Fibroblast of lung (primary cell): ENCODE measurements at regions not wholly inside any gene's neighbourhood (a gene's known extent, or its start where the extent isn't known, plus 50 kb on each side); places are given as distances from the start of the nearest gene placed in this dataset.

ENCODE experiments used
- DNase-seq, 2 donors: peaks; one replicate each; pipeline versions ENCODE4 v3.0.0 to v3.0.0-alpha.2; 2010; ENCODE audit warnings: low read depth in 2 of 2
- H2AFZ ChIP-seq: 2 replicates; pipeline ENCODE4 v1.5.1; 2012; ENCODE audit warnings: low read length, control low read depth, inconsistent platforms
- H3K27ac ChIP-seq: 2 replicates; pipeline ENCODE4 v1.5.1; 2011; ENCODE audit warnings: low read length, control low read depth; ENCODE audit not compliant: insufficient read depth
- H3K27me3 ChIP-seq: 2 replicates; pipeline ENCODE4 v1.5.1; 2011; ENCODE audit warnings: mild to moderate bottlenecking, low read length; ENCODE audit not compliant: control insufficient read depth, insufficient read depth
- H3K36me3 ChIP-seq: 2 replicates; pipeline ENCODE4 v1.5.1; 2011; ENCODE audit warnings: low read length; ENCODE audit not compliant: control insufficient read depth, insufficient read depth
- H3K4me1 ChIP-seq: 2 replicates; pipeline ENCODE4 v1.5.1; 2011; ENCODE audit warnings: low read length; ENCODE audit not compliant: control insufficient read depth, insufficient read depth; ENCODE audit errors: extremely low read depth
- H3K4me2 ChIP-seq: 2 replicates; pipeline ENCODE4 v1.5.1; 2011; ENCODE audit warnings: low read length, control low read depth; ENCODE audit not compliant: insufficient read depth; ENCODE audit errors: extremely low read depth
- H3K4me3 ChIP-seq, 4 experiments: fragments of 200-600 bp in 1 of 4; sonication (generic) in 1 of 4; replicated peaks in 1 of 4; 2 replicates each; pipeline ENCODE4 v1.5.1; 2011 to 2016; ENCODE audit warnings: low read length in 4 of 4, low read depth in 3 of 4, mild to moderate bottlenecking in 3 of 4, control low read depth in 2 of 4, inconsistent platforms in 1 of 4, mixed read lengths in 1 of 4; ENCODE audit not compliant: insufficient read depth in 1 of 4; ENCODE audit errors: control extremely low read depth in 1 of 4
- H3K79me2 ChIP-seq: 2 replicates; pipeline ENCODE4 v1.5.1; 2012; ENCODE audit warnings: mild to moderate bottlenecking, low read length, inconsistent platforms; ENCODE audit not compliant: control insufficient read depth, insufficient read depth
- H3K9ac ChIP-seq: 2 replicates; pipeline ENCODE4 v1.5.1; 2011; ENCODE audit warnings: mild to moderate bottlenecking, low read length, control low read depth; ENCODE audit not compliant: insufficient read depth
- H3K9me3 ChIP-seq: 2 replicates; pipeline ENCODE4 v1.5.1; 2012; ENCODE audit warnings: low read depth, low read length; ENCODE audit not compliant: control insufficient read depth, insufficient read depth
- H4K20me1 ChIP-seq: 2 replicates; pipeline ENCODE4 v1.5.1; 2011; ENCODE audit warnings: low read length; ENCODE audit not compliant: control insufficient read depth, insufficient read depth; ENCODE audit errors: extremely low read depth
- CTCF ChIP-seq, 2 donors: IDR thresholded peaks in 1 of 2; conservative IDR thresholded peaks in 1 of 2; 1 replicate in 1 of 2; 2 replicates in 1 of 2; pipeline ENCODE4 v1.5.1; 2011 to 2012; ENCODE audit warnings: low read length in 2 of 2, control low read depth in 1 of 2, inconsistent platforms in 1 of 2, low read depth in 1 of 2, mild to moderate bottlenecking in 1 of 2
- EZH2 ChIP-seq: IDR thresholded peaks from 2 replicates; pipeline ENCODE4 v1.5.1; 2012; ENCODE audit warnings: low read length, control low read depth, mild to moderate bottlenecking; ENCODE audit errors: missing control alignments

DNA sequence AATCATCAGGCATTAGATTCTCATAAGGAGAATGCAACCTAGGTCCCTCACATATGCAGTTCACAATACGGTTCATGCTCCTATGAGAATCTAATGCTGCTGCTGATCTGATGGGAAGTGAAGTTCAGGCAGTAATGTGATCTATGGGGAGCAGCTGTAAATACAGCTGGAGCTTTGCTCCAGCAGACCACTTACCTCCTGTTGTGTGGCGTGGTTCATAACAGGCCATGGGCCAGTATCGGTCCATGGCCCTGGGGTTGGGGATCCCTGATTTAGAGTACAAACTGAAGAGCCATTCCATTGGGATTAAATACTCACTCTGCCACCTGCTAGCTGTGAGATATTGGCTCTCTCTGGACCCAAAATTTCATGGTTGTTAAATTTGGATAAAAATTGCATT lies 244.6 kb upstream of the POGK start:
- H3K4me1 ChIP-seq = no peaks in the 10 kb centered on the region
- H3K4me3 ChIP-seq = no peak overlapping the region
- no peak overlapping the region for H3K4me2 ChIP-seq
- no peaks in the 10 kb centered on the region for H3K9me3 ChIP-seq
- no peak overlapping the region for H2AFZ ChIP-seq
- no peak for TF ChIP-seq CTCF (conservative IDR thresholded peaks at IDR 0.05 in 1 of 2, IDR thresholded peaks at IDR 0.05 in 1 of 2; ENCODE audit: low read depth in 1 of 2, low read length in 2 of 2)
- TF ChIP-seq EZH2 = no peak
- H3K27ac ChIP-seq = no peak overlapping the region
- H3K36me3 ChIP-seq = no peaks in the 10 kb centered on the region
- H3K79me2 ChIP-seq = no peaks in the 10 kb centered on the region
- H4K20me1 ChIP-seq = no peaks in the 10 kb centered on the region
- DNase-seq = no peak
- H3K9ac ChIP-seq = no peak overlapping the region
- H3K27me3 ChIP-seq = no peaks in the 10 kb centered on the region

DNA sequence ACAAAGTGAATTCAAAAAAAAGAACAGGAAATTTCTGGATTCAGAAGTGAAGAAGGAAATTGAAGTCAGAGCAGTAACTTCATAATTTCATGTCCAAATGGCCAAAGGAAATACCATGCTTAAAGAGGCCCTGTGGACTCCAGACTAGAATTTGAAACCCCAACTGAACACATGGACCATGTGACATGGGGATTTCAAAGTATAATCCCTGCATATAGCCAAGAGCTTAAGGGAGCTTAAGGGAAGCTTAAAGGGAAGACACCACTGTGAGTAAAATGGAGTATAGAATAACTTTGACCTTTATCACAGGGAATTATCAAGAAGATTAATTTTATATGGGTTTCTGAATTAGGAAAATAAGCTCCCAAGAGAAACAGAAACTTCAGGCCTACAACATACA lies 241.8 kb upstream of the POGK start:
- H3K79me2 ChIP-seq = no peaks in the 10 kb centered on the region
- no peak overlapping the region for H3K27ac ChIP-seq
- TF ChIP-seq EZH2 = no peak
- no peak for TF ChIP-seq CTCF (conservative IDR thresholded peaks at IDR 0.05 in 1 of 2, IDR thresholded peaks at IDR 0.05 in 1 of 2; ENCODE audit: low read depth in 1 of 2, low read length in 2 of 2)
- H3K4me1 ChIP-seq = no peaks in the 10 kb centered on the region
- no peaks in the 10 kb centered on the region for H3K27me3 ChIP-seq
- H4K20me1 ChIP-seq = no peaks in the 10 kb centered on the region
- no peak overlapping the region for H3K4me2 ChIP-seq
- H3K9me3 ChIP-seq = no peaks in the 10 kb centered on the region
- no peak overlapping the region for H3K9ac ChIP-seq
- H2AFZ ChIP-seq = no peak overlapping the region
- no peak overlapping the region for H3K4me3 ChIP-seq
- no peak for DNase-seq
- H3K36me3 ChIP-seq = no peaks in the 10 kb centered on the region

DNA sequence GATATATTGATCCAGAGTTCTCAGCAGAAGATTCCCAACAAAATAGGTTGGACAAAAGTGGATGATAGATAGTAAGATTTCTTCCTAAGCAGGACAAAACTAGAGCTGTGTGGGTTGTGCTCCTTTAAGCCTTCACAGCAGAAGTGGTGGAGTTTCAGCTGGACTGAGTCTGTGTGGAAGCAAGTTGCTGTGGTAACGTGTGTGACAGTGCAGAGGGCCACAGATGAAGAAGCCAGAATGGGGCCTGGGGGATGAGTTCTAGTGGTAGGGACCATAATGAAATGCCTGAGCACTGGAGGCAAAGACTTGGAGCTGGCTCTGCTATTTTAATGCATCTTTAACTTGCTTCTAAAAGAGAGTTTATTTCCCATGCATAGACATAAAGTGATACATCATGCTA lies 238.7 kb upstream of the POGK start:
- no peak overlapping the region for H3K4me3 ChIP-seq
- H2AFZ ChIP-seq = no peak overlapping the region
- no peaks in the 10 kb centered on the region for H3K4me1 ChIP-seq
- no peaks in the 10 kb centered on the region for H3K27me3 ChIP-seq
- H3K9me3 ChIP-seq = no peaks in the 10 kb centered on the region
- H3K4me2 ChIP-seq = no peak overlapping the region
- no peak overlapping the region for H3K9ac ChIP-seq
- H3K36me3 ChIP-seq = no peaks in the 10 kb centered on the region
- no peak for TF ChIP-seq EZH2
- TF ChIP-seq CTCF (conservative IDR thresholded peaks at IDR 0.05 in 1 of 2, IDR thresholded peaks at IDR 0.05 in 1 of 2; ENCODE audit: low read depth in 1 of 2, low read length in 2 of 2) = no peak
- DNase-seq = no peak
- no peaks in the 10 kb centered on the region for H4K20me1 ChIP-seq
- no peak overlapping the region for H3K27ac ChIP-seq
- H3K79me2 ChIP-seq = no peaks in the 10 kb centered on the region
